Nephron progenitor cell (in vitro differentiated cells): ENCODE measurements at regions not wholly inside any gene's neighbourhood (a gene's known extent, or its start where the extent isn't known, plus 50 kb on each side); places are given as distances from the start of the nearest gene placed in this dataset.
A peak's percentile ranks its signal among the peaks of the same experiment; 100 is the strongest.
"Not testable (repeated sequence)": the region's sequence is repeated elsewhere in the genome, so short reads cannot be mapped to it uniquely, and the experiment has no call there.

Experiments used
- DNase-seq: peaks from one replicate; pipeline ENCODE4 v3.0.0; 2021
- H3K27ac Mint-ChIP-seq: 2 replicates; pipeline ENCODE4 v1.8.0; 2021; ENCODE audit warnings: mild to moderate bottlenecking, moderate library complexity, mixed read lengths
- H3K27me3 Mint-ChIP-seq: 2 replicates; pipeline ENCODE4 v1.8.0; 2021; ENCODE audit warnings: mild to moderate bottlenecking, low read depth, mixed read lengths; ENCODE audit not compliant: poor library complexity
- H3K36me3 Mint-ChIP-seq: 2 replicates; pipeline ENCODE4 v1.8.0; 2021; ENCODE audit warnings: low read depth, mixed read lengths
- H3K4me1 Mint-ChIP-seq: 2 replicates; pipeline ENCODE4 v1.8.0; 2021; ENCODE audit warnings: mixed read lengths
- H3K4me3 Mint-ChIP-seq: 2 replicates; pipeline ENCODE4 v1.8.0; 2021; ENCODE audit warnings: mild to moderate bottlenecking, moderate library complexity, mixed read lengths
- H3K9me3 Mint-ChIP-seq: 2 replicates; pipeline ENCODE4 v1.8.0; 2021; ENCODE audit warnings: mild to moderate bottlenecking, moderate library complexity, mixed read lengths
- CTCF ChIP-seq: fragments of 200-600 bp; sonication (generic); IDR thresholded peaks from 2 replicates; pipeline ENCODE4 v1.5.0; 2021; ENCODE audit warnings: antibody characterized with exemption

GRCh38 chr4:159593681-159594080 lies 490.8 kb downstream of the RAPGEF2 start:
- Mint-ChIP-seq H3K27ac (no peak overlapping the region), H3K9me3 (no peaks in the 10 kb centered on the region), H3K27me3 (no peaks in the 10 kb centered on the region), H3K4me1 (peaks cover 24% of the 10 kb centered on the region), H3K4me3 (no peak overlapping the region), H3K36me3 (no peaks in the 10 kb centered on the region)
- no peak for TF ChIP-seq CTCF
- DNase-seq, result no peak

- peaks cover 24% of the 10 kb centered on the region for H3K4me1 Mint-ChIP-seq
- no peak for DNase-seq
- no peak overlapping the region for H3K4me3 Mint-ChIP-seq
- no peaks in the 10 kb centered on the region for H3K9me3 Mint-ChIP-seq
- H3K27me3 Mint-ChIP-seq, result no peaks in the 10 kb centered on the region
- no peak for TF ChIP-seq CTCF
- peak overlapping the region; percentile 36 for H3K27ac Mint-ChIP-seq
- no peaks in the 10 kb centered on the region for H3K36me3 Mint-ChIP-seq
Observed at GRCh38 chr4:159594576-159594975, 491.7 kb downstream of the RAPGEF2 start.

- not testable (repeated sequence) for H3K27ac Mint-ChIP-seq, DNase-seq, H3K27me3 Mint-ChIP-seq, H3K4me3 Mint-ChIP-seq, H3K36me3 Mint-ChIP-seq, H3K9me3 Mint-ChIP-seq
- H3K4me1 Mint-ChIP-seq, result peaks cover 24% of the 10 kb centered on the region
Observed at GRCh38 chr4:159595101-159595500, 492.2 kb downstream of the RAPGEF2 start.

GRCh38 chr4:159598602-159599001 lies 495.7 kb downstream of the RAPGEF2 start:
- no peak overlapping the region for H3K27ac Mint-ChIP-seq
- no peak for DNase-seq
- no peaks in the 10 kb centered on the region for H3K9me3 Mint-ChIP-seq
- no peaks in the 10 kb centered on the region for H3K27me3 Mint-ChIP-seq
- no peaks in the 10 kb centered on the region for H3K36me3 Mint-ChIP-seq
- H3K4me3 Mint-ChIP-seq, result no peak overlapping the region
- TF ChIP-seq CTCF, result no peak
- peaks cover 17% of the 10 kb centered on the region for H3K4me1 Mint-ChIP-seq

- H3K9me3 Mint-ChIP-seq, result no peaks in the 10 kb centered on the region
- no peak for DNase-seq
- no peak overlapping the region for H3K27ac Mint-ChIP-seq
- no peak overlapping the region for H3K4me3 Mint-ChIP-seq
- H3K4me1 Mint-ChIP-seq, result peaks cover 3% of the 10 kb centered on the region
- H3K27me3 Mint-ChIP-seq, result no peaks in the 10 kb centered on the region
- H3K36me3 Mint-ChIP-seq, result no peaks in the 10 kb centered on the region
- TF ChIP-seq CTCF, result no peak
Observed at GRCh38 chr4:159600061-159600460, 497.2 kb downstream of the RAPGEF2 start.

- TF ChIP-seq CTCF, result no peak
- DNase-seq, result no peak
- H3K4me3 Mint-ChIP-seq, result no peak overlapping the region
- H3K9me3 Mint-ChIP-seq, result peaks cover 23% of the 10 kb centered on the region
- H3K27me3 Mint-ChIP-seq, result no peaks in the 10 kb centered on the region
- H3K27ac Mint-ChIP-seq, result no peak overlapping the region
- no peaks in the 10 kb centered on the region for H3K4me1 Mint-ChIP-seq
- peaks cover 6% of the 10 kb centered on the region for H3K36me3 Mint-ChIP-seq
Observed at GRCh38 chr4:159604781-159605180, 501.9 kb downstream of the RAPGEF2 start.
